ENCODE measurements at regions not wholly inside any gene's neighbourhood (a gene's known extent, or its start where the extent isn't known, plus 50 kb on each side); places are given as distances from the start of the nearest gene placed in this dataset.
"Not testable (repeated sequence)": the region's sequence is repeated elsewhere in the genome, so short reads cannot be mapped to it uniquely, and the experiment has no call there.

GRCh38 chr20:53725575-53725970 is 131.9 kb upstream of the ZNF217 start:
- ChIA-PET CTCF (interaction anchor here (0.5 kb wide), 1 partner anchor 62 kb away, joined by 4 read pairs; no protein-coding TSS in a partner anchor), POLR2A (ENCODE audit: low non-redundant PET) (no interaction called here)
- no peak for TF ChIP-seq CTCF (conservative IDR thresholded peaks at IDR 0.05; ENCODE audit: low read depth)
- no peak for DNase-seq (ENCODE audit: low spot score)
- H3K27ac ChIP-seq = no peak overlapping the region

GRCh38 chr20:53723621-53724020 is 130.0 kb upstream of the ZNF217 start:
- POLR2A ChIA-PET (ENCODE audit: low non-redundant PET) = no interaction called here
- no peak for TF ChIP-seq CTCF (conservative IDR thresholded peaks at IDR 0.05; ENCODE audit: low read depth)
- CTCF ChIA-PET = no interaction called here
- H3K27ac ChIP-seq = no peak overlapping the region
- DNase-seq (ENCODE audit: low spot score) = no peak

- DNase-seq (ENCODE audit: low spot score) = no peak
- no peak for TF ChIP-seq CTCF (conservative IDR thresholded peaks at IDR 0.05; ENCODE audit: low read depth)
- no peak overlapping the region for H3K27ac ChIP-seq
- ChIA-PET CTCF (interaction anchor here (0.6 kb wide), 1 partner anchor 54 kb away, joined by 3 read pairs; no protein-coding TSS in a partner anchor), POLR2A (ENCODE audit: low non-redundant PET) (interaction anchor here (0.6 kb wide), 1 partner anchor 103 kb away, joined by 10 read pairs; no protein-coding TSS in a partner anchor)
These were observed 129.4 kb upstream of the ZNF217 start for GRCh38 chr20:53723045-53723444.

- no peak for DNase-seq (ENCODE audit: low spot score)
- no peak for TF ChIP-seq CTCF (conservative IDR thresholded peaks at IDR 0.05; ENCODE audit: low read depth)
- no peak overlapping the region for H3K27ac ChIP-seq
- ChIA-PET CTCF (interaction anchor here (0.6 kb wide), 1 partner anchor 53 kb away, joined by 3 read pairs; no protein-coding TSS in a partner anchor), POLR2A (ENCODE audit: low non-redundant PET) (interaction anchor here (0.6 to 0.7 kb wide), 2 partner anchors 30 to 102 kb away, joined by 8 to 10 read pairs; no protein-coding TSS in a partner anchor)
These were observed 128.9 kb upstream of the ZNF217 start for GRCh38 chr20:53722515-53723036.

GRCh38 chr20:53721445-53721963 is 127.9 kb upstream of the ZNF217 start:
- H3K27ac ChIP-seq; CTCF ChIA-PET; POLR2A ChIA-PET (ENCODE audit: low non-redundant PET); DNase-seq (ENCODE audit: low spot score): not testable (repeated sequence)

GRCh38 chr20:53719171-53719803 is 125.6 kb upstream of the ZNF217 start:
- H3K27ac ChIP-seq; POLR2A ChIA-PET (ENCODE audit: low non-redundant PET); DNase-seq (ENCODE audit: low spot score): not testable (repeated sequence)
- CTCF ChIA-PET = interaction anchor here (0.7 to 1.3 kb wide), 2 partner anchors 19 to 250 kb away, joined by 3 to 4 read pairs; no protein-coding TSS in a partner anchor

- DNase-seq (ENCODE audit: low spot score) = no peak
- POLR2A ChIA-PET (ENCODE audit: low non-redundant PET) = no interaction called here
- no peak overlapping the region for H3K27ac ChIP-seq
- TF ChIP-seq CTCF (conservative IDR thresholded peaks at IDR 0.05; ENCODE audit: low read depth) = no peak
- CTCF ChIA-PET = interaction anchor here (0.6 to 1.3 kb wide), 3 partner anchors 10 to 31 kb away, joined by 3 to 4 read pairs (median 4); no protein-coding TSS in a partner anchor
These were observed 124.7 kb upstream of the ZNF217 start for GRCh38 chr20:53718142-53719021.

Data from RWPE1 (cell line).